ENCODE measurements at regions not wholly inside any gene's neighbourhood (a gene's known extent, or its start where the extent isn't known, plus 50 kb on each side); places are given as distances from the start of the nearest gene placed in this dataset.

DNA sequence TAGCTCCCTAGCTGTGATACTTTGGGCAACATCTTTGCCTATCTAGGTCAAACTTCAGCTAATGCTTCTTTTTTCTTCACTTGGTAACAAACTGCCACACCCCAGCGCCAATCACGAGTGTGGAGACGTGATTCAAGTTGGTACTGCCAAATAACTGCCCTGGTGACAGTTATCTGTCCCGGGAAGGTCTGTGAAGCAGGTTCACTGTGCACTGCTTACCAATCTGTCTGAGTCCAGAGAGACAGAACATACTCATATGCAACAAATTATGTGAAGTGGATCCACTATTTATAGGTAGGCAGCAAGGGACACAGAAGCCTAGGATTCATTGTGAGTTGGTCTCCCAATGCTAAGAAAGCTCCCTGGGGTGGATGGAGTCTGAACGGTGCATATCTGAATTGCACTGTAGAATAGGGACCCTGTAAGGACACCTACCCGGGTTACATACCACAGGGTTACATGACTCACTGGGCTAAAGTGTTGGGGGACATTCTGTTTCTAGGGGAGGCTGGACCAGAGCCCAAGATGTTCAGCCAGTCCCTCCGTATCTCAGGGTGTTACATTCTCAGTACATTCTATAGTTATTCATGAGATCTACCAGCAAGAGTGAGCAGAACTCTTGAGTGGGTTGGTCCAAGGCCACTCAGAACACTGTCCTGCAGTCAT is 95.4 kb upstream of the STC2 start:
- TF ChIP-seq SETDB1 (IDR thresholded peaks at IDR 0.05; ENCODE audit: insufficient read length, low read length) (no peak), ZBTB7A (tag by site-specific recombination; IDR thresholded peaks at IDR 0.05; ENCODE audit: low read depth) (no peak), SP7 (tag by site-specific recombination; IDR thresholded peaks at IDR 0.05) (no peak), ZBTB8A (tag by site-specific recombination; IDR thresholded peaks at IDR 0.05) (no peak), KLF1 (tag by site-specific recombination; IDR thresholded peaks at IDR 0.05) (no peak), FEZF1 (tag by site-specific recombination; IDR thresholded peaks at IDR 0.05) (no peak), ZNF776 (tag by site-specific recombination; IDR thresholded peaks at IDR 0.05; ENCODE audit: borderline replicate concordance) (no peak), ZNF629 (tag by site-specific recombination; IDR thresholded peaks at IDR 0.05) (no peak), ZNF747 (tag by site-specific recombination; IDR thresholded peaks at IDR 0.05) (no peak), KLF10 (tag by site-specific recombination; IDR thresholded peaks at IDR 0.05) (no peak)
- H3K27ac ChIP-seq (ENCODE audit: extremely low read depth, low read depth, low read length): no peak overlapping the region
- no peaks in the 10 kb centered on the region for H3K9me3 ChIP-seq (ENCODE audit: control insufficient read depth, insufficient read depth, low read depth, low read length)
- ChIA-PET POLR2A (no interaction called here), CTCF (no interaction called here)
- no peaks in the 10 kb centered on the region for H3K4me1 ChIP-seq (ENCODE audit: control insufficient read depth, insufficient read depth, low read length)
- no peak overlapping the region for H3K4me3 ChIP-seq (ENCODE audit: low read depth, low read length)
- no peaks in the 10 kb centered on the region for H3K36me3 ChIP-seq (ENCODE audit: control insufficient read depth in 2 of 2, insufficient read depth in 1 of 2, low read length in 2 of 2)

DNA sequence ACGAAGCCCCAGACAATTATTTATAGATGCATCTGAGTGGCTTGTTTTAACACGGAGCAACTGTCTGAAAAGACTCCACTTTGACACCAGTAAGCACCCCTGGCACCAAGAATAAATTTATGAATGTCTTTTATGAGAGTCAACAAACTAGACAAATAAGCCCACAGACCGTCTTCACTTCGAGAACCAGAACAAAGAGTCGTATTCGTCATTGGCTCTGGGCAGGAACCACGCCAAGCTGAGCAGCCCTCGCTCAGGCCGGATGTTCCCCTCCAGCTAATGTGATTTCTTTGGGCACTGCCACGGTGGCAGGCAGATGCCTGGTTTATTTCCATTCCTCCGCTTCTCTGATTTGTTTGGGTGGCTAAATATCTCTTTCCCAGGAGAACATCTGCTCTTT is 91.9 kb upstream of the STC2 start:
- H3K4me3 ChIP-seq (ENCODE audit: low read depth, low read length): no peak overlapping the region
- H3K9me3 ChIP-seq (ENCODE audit: control insufficient read depth, insufficient read depth, low read depth, low read length): no peaks in the 10 kb centered on the region
- TF ChIP-seq, protein P1, sequence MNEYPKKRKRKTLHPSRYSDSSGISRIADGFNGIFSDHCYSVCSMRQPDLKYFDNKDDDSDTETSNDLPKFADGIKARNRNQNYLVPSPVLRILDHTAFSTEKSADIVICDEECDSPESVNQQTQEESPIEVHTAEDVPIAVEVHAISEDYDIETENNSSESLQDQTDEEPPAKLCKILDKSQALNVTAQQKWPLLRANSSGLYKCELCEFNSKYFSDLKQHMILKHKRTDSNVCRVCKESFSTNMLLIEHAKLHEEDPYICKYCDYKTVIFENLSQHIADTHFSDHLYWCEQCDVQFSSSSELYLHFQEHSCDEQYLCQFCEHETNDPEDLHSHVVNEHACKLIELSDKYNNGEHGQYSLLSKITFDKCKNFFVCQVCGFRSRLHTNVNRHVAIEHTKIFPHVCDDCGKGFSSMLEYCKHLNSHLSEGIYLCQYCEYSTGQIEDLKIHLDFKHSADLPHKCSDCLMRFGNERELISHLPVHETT (tag by site-specific recombination; IDR thresholded peaks at IDR 0.05): no peak
- TF ChIP-seq, protein P2, sequence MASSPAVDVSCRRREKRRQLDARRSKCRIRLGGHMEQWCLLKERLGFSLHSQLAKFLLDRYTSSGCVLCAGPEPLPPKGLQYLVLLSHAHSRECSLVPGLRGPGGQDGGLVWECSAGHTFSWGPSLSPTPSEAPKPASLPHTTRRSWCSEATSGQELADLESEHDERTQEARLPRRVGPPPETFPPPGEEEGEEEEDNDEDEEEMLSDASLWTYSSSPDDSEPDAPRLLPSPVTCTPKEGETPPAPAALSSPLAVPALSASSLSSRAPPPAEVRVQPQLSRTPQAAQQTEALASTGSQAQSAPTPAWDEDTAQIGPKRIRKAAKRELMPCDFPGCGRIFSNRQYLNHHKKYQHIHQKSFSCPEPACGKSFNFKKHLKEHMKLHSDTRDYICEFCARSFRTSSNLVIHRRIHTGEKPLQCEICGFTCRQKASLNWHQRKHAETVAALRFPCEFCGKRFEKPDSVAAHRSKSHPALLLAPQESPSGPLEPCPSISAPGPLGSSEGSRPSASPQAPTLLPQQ (tag by site-specific recombination; IDR thresholded peaks at IDR 0.05): no peak
- no peak for TF ChIP-seq ZBTB8A (tag by site-specific recombination; IDR thresholded peaks at IDR 0.05)
- POLR2A ChIA-PET: interaction anchor here (0.7 kb wide), 1 partner anchor 63 kb away, joined by 3 read pairs; no protein-coding TSS in a partner anchor
- no peaks in the 10 kb centered on the region for H3K4me1 ChIP-seq (ENCODE audit: control insufficient read depth, insufficient read depth, low read length)
- no peaks in the 10 kb centered on the region for H3K36me3 ChIP-seq (ENCODE audit: control insufficient read depth in 2 of 2, insufficient read depth in 1 of 2, low read length in 2 of 2)
- CTCF ChIA-PET: interaction anchor here (0.9 to 2.4 kb wide), 2 partner anchors 31 to 152 kb away, joined by 3 to 7 read pairs; no protein-coding TSS in a partner anchor
- H3K27ac ChIP-seq (ENCODE audit: extremely low read depth, low read depth, low read length): no peak overlapping the region

DNA sequence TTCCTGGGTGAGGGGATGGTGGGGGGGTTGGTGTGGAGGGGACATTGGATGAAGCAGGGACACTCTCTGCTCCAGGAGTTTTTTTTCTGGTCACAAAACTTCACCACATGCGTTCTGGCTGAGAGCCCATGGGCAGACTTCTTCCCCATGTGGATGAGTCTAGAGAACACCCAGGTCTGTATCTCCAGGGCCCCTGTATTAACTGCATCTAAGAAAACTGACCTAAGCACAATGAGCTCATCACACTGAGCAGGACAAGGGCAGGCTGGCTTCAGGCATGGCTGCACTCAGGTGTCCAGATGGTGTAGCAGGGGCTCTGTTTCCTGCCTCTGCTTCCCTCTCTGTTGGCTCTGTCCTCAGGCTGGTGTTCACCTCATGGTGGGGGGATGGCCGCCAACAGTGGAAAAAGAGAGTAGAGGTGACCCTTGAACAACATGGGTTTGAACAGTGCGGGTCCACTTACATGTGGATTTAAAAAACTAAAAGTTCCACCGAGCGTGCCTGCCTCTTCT is 85.3 kb upstream of the STC2 start:
- no peak for TF ChIP-seq ZNF239 (tag by site-specific recombination; IDR thresholded peaks at IDR 0.05)
- no peak for TF ChIP-seq ZNF791 (tag by site-specific recombination; IDR thresholded peaks at IDR 0.05)
- no peak for TF ChIP-seq ZNF404 (tag by site-specific recombination; IDR thresholded peaks at IDR 0.05)
- TF ChIP-seq REPIN1 (tag by site-specific recombination; IDR thresholded peaks at IDR 0.05; ENCODE audit: low read depth): no peak
- TF ChIP-seq ZNF544 (tag by site-specific recombination; IDR thresholded peaks at IDR 0.05): no peak
- TF ChIP-seq, protein P3, sequence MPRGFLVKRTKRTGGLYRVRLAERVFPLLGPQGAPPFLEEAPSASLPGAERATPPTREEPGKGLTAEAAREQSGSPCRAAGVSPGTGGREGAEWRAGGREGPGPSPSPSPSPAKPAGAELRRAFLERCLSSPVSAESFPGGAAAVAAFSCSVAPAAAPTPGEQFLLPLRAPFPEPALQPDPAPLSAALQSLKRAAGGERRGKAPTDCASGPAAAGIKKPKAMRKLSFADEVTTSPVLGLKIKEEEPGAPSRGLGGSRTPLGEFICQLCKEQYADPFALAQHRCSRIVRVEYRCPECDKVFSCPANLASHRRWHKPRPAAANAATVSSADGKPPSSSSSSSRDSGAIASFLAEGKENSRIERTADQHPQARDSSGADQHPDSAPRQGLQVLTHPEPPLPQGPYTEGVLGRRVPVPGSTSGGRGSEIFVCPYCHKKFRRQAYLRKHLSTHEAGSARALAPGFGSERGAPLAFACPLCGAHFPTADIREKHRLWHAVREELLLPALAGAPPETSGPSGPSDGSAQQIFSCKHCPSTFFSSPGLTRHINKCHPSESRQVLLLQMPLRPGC (tag by site-specific recombination; IDR thresholded peaks at IDR 0.05): no peak
- TF ChIP-seq, protein P4, sequence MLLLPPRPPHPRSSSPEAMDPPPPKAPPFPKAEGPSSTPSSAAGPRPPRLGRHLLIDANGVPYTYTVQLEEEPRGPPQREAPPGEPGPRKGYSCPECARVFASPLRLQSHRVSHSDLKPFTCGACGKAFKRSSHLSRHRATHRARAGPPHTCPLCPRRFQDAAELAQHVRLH (tag by site-specific recombination; IDR thresholded peaks at IDR 0.05): no peak
- no peak for TF ChIP-seq ZNF777 (tag by site-specific recombination; IDR thresholded peaks at IDR 0.05; ENCODE audit: borderline replicate concordance)
- TF ChIP-seq ZNF843 (tag by site-specific recombination; IDR thresholded peaks at IDR 0.05): no peak
- POLR2A ChIA-PET: no interaction called here
- Histone ChIP-seq H3K9me3 (ENCODE audit: control insufficient read depth, insufficient read depth, low read depth, low read length) (no peaks in the 10 kb centered on the region), H3K4me1 (ENCODE audit: control insufficient read depth, insufficient read depth, low read length) (no peaks in the 10 kb centered on the region), H3K36me3 (ENCODE audit: control insufficient read depth in 2 of 2, insufficient read depth in 1 of 2, low read length in 2 of 2) (no peaks in the 10 kb centered on the region), H3K27ac (ENCODE audit: extremely low read depth, low read depth, low read length) (no peak overlapping the region), H3K4me3 (ENCODE audit: low read depth, low read length) (no peak overlapping the region)
- CTCF ChIA-PET: no interaction called here
